ENCODE measurements at regions not wholly inside any gene's neighbourhood (a gene's known extent, or its start where the extent isn't known, plus 50 kb on each side); places are given as distances from the start of the nearest gene placed in this dataset.
"Not testable (repeated sequence)": the region's sequence is repeated elsewhere in the genome, so short reads cannot be mapped to it uniquely, and the experiment has no call there.

DNA sequence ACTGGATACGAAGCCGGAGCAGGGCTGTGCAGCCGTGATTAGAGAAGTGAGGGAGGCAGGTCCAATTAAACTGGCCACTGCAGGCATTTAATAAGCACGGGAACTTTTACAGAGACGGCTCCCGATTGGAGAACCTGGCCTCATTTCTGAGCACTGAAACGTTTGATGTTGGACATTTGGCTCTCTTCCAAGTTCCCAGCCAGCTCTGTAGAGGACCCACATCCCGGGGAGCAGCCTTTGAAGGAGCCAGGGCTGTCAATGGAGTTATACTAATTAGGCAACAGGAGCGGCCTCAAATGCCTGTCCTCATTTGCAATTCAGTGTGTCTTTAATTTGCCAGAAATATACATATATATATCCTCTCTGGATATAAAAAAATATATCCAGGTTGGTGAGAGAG is 499.4 kb upstream of the C16orf82 start:
- no peak overlapping the region for H3K4me3 ChIP-seq (ENCODE audit: low read depth, low read length)
- TF ChIP-seq, protein P1, sequence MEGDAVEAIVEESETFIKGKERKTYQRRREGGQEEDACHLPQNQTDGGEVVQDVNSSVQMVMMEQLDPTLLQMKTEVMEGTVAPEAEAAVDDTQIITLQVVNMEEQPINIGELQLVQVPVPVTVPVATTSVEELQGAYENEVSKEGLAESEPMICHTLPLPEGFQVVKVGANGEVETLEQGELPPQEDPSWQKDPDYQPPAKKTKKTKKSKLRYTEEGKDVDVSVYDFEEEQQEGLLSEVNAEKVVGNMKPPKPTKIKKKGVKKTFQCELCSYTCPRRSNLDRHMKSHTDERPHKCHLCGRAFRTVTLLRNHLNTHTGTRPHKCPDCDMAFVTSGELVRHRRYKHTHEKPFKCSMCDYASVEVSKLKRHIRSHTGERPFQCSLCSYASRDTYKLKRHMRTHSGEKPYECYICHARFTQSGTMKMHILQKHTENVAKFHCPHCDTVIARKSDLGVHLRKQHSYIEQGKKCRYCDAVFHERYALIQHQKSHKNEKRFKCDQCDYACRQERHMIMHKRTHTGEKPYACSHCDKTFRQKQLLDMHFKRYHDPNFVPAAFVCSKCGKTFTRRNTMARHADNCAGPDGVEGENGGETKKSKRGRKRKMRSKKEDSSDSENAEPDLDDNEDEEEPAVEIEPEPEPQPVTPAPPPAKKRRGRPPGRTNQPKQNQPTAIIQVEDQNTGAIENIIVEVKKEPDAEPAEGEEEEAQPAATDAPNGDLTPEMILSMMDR (IDR thresholded peaks at IDR 0.05; ENCODE audit: low read depth, low read length): no peak

- H3K4me3 ChIP-seq (ENCODE audit: low read depth, low read length): no peak overlapping the region
- TF ChIP-seq, protein P1 (IDR thresholded peaks at IDR 0.05; ENCODE audit: low read depth, low read length): no peak
Measured at GRCh38 chr16:26569793-26570192, 496.9 kb upstream of the C16orf82 start.

- H3K4me3 ChIP-seq (ENCODE audit: low read depth, low read length): no peak overlapping the region
- TF ChIP-seq, protein P1 (IDR thresholded peaks at IDR 0.05; ENCODE audit: low read depth, low read length): no peak
Measured at GRCh38 chr16:26578748-26579147, 488.0 kb upstream of the C16orf82 start.

DNA sequence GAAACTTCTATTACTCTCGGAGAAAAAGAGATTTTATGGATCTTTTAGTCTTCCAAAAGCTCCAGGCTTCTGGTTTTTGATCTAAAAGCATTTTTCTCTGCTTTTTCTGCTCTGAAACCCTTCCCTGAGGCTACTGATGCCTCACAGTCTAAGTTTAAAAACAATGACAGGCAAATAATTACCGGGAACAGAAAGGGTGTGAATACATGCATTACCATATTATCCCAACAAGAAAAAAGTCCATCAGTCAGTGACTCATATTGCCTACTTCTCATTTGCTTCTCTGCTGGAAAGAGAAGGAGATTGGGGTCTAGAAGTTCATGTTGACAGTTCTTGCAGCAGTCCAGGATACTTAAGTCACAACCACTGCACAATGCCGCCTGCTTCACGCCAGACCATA is 482.9 kb upstream of the C16orf82 start:
- H3K4me3 ChIP-seq (ENCODE audit: low read depth, low read length): no peak overlapping the region
- TF ChIP-seq, protein P1 (IDR thresholded peaks at IDR 0.05; ENCODE audit: low read depth, low read length): no peak

- TF ChIP-seq, protein P1 (IDR thresholded peaks at IDR 0.05; ENCODE audit: low read depth, low read length): no peak
- H3K4me3 ChIP-seq (ENCODE audit: low read depth, low read length): no peak overlapping the region
Measured at GRCh38 chr16:26593700-26594099, 473.0 kb upstream of the C16orf82 start.

DNA sequence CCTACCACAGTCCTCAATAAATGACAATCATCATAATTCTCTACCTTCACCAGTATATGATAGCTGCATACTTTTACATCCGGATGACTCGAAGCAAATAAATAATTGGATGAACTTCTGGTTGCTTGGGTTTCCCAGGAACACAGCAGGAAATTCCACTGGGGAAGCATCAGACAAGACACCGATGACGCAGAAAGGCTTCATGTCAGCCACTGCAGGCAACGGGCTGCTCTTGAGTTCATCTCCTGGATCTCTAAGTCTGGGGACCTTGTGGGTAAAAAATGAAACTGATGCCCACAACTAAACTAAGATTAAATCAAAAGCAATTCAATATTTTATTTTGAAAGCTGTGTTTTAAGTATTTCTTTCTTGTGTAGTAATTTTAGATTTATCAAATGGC is 472.1 kb upstream of the C16orf82 start:
- TF ChIP-seq, protein P1 (IDR thresholded peaks at IDR 0.05; ENCODE audit: low read depth, low read length): no peak
- H3K4me3 ChIP-seq (ENCODE audit: low read depth, low read length): no peak overlapping the region

DNA sequence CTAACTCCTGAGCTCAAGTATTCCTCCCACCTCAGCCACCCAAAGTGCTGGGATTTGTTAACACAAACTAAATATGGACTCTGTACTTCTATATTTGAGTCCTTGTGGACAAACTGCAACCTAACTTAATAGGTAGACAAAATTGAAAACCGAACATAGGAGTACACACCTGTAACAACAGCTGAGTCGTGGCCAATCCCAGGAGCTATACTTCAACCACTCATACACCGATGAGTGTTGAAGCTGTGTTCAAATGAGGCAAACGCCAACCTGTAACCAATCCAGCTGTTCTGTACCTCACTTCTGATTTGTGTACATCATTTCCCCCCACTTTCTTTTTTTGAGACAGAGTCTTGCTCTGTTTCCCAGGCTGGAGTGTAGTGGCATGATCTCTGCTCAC is 471.5 kb upstream of the C16orf82 start:
- TF ChIP-seq, protein P1 (IDR thresholded peaks at IDR 0.05; ENCODE audit: low read depth, low read length): no peak
- no peak overlapping the region for H3K4me3 ChIP-seq (ENCODE audit: low read depth, low read length)

DNA sequence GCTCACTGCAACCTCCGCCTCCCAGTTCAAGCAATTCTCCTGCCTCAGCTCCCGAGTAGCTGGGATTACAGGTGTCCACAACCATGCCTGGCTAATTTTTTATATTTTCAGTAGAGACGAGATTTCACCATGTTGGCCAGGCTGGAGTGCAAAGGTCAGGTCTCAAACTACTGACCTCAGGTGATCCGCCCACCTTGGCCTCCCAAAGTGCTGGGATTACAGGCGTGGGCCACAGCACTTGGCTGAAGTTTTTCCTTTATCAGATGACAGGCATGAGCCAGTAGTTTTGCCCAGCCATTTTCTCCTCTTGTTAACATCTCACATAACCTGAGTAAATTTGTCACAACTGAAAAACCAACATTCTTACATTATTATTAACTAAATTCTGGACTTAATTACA is 470.7 kb upstream of the C16orf82 start:
- not testable (repeated sequence) for H3K4me3 ChIP-seq (ENCODE audit: low read depth, low read length)
